ENCODE measurements at regions not wholly inside any gene's neighbourhood (a gene's known extent, or its start where the extent isn't known, plus 50 kb on each side); places are given as distances from the start of the nearest gene placed in this dataset.

DNA sequence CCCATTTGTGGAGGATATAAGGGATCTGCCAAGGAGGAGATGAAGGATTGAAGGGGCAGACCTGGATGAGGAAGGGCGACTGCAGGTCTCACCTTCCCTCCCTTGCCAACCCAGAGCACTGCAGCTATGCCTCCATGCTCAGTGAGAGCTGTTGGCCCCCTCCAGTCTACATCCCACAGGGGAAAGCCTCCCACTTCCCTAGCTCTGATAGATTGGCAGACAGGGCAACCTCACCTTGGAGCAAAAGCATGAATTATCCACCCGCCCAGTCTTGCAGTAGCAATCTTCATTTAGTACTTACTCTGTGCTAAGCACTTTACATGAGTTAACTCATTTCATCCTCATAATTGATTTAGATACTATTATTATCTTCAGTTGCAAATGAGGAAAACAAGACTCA lies 70.4 kb upstream of the SMNDC1 start:
- no peak for ATAC-seq (ENCODE audit: low read depth)
- H3K4me3 ChIP-seq (ENCODE audit: control extremely low read depth in 1 of 5, extremely low read depth in 1 of 5, insufficient read depth in 1 of 5, low read depth in 2 of 5, low read length in 4 of 5) = no peak overlapping the region
- Mint-ChIP-seq H3K9me3 (ENCODE audit: insufficient read depth) (no peaks in the 10 kb centered on the region), H3K27ac (no peak overlapping the region), H3K4me1 (peaks cover 3% of the 10 kb centered on the region), H3K27me3 (peaks cover 19% of the 10 kb centered on the region), H3K4me3 (no peak overlapping the region)
- DNase-seq = no peak
- H3K4me1 ChIP-seq (ENCODE audit: control insufficient read depth in 2 of 2, insufficient read depth in 2 of 2, low read length in 2 of 2) = no peaks in the 10 kb centered on the region
- no peak for TF ChIP-seq EZH2 (IDR thresholded peaks at IDR 0.05; ENCODE audit: borderline replicate concordance, insufficient read depth, low read depth, low read length, poor library complexity, severe bottlenecking)
- no peak for TF ChIP-seq CTCF (IDR thresholded peaks at IDR 0.05)
- no peak overlapping the region for H3K27ac ChIP-seq (ENCODE audit: low read length in 2 of 2)
- no peaks in the 10 kb centered on the region for H3K9me3 ChIP-seq (ENCODE audit: control extremely low read depth in 1 of 3, control insufficient read depth in 2 of 3, insufficient read depth in 1 of 3, low read length in 2 of 3)
- no peak overlapping the region for H3K9ac ChIP-seq (ENCODE audit: low read length)
- no peak overlapping the region for H3K4me2 ChIP-seq (replicated peaks; ENCODE audit: low read depth, low read length, poor library complexity, severe bottlenecking)
- no peaks in the 10 kb centered on the region for H3K79me2 ChIP-seq (ENCODE audit: control insufficient read depth, insufficient read depth, low read length)
- H3K36me3 ChIP-seq (replicated peaks in 1 of 2; ENCODE audit: control extremely low read depth in 1 of 2, control insufficient read depth in 1 of 2, extremely low read depth in 1 of 2, insufficient read depth in 2 of 2, low read length in 1 of 2) = no peaks in the 10 kb centered on the region
- WGBS (ENCODE audit: insufficient coverage) = no CpG with 5 or more reads among the region's 2 CpGs
- POLR2A ChIA-PET = no interaction called here
- no peaks in the 10 kb centered on the region for H3K27me3 ChIP-seq (replicated peaks in 1 of 4; ENCODE audit: control extremely low read depth in 1 of 4, control insufficient read depth in 3 of 4, insufficient read depth in 4 of 4, low read length in 3 of 4)
- intact Hi-C loops (cut with micrococcal nuclease) = no loop called here
- CTCF ChIA-PET = no interaction called here
- H2AFZ ChIP-seq (ENCODE audit: insufficient read depth, low read depth, low read length, poor library complexity, severe bottlenecking) = no peak overlapping the region
- no peaks in the 10 kb centered on the region for H4K20me1 ChIP-seq (ENCODE audit: control insufficient read depth, insufficient read depth, low read length, poor library complexity, severe bottlenecking)

- Histone ChIP-seq H3K4me3 (ENCODE audit: control extremely low read depth in 1 of 5, extremely low read depth in 1 of 5, insufficient read depth in 1 of 5, low read depth in 2 of 5, low read length in 4 of 5) (no peak overlapping the region), H3K27me3 (replicated peaks in 1 of 4; ENCODE audit: control extremely low read depth in 1 of 4, control insufficient read depth in 3 of 4, insufficient read depth in 4 of 4, low read length in 3 of 4) (no peaks in the 10 kb centered on the region), H3K27ac (ENCODE audit: low read length in 2 of 2) (no peak overlapping the region), H4K20me1 (ENCODE audit: control insufficient read depth, insufficient read depth, low read length, poor library complexity, severe bottlenecking) (no peaks in the 10 kb centered on the region), H3K9me3 (ENCODE audit: control extremely low read depth in 1 of 3, control insufficient read depth in 2 of 3, insufficient read depth in 1 of 3, low read length in 2 of 3) (no peaks in the 10 kb centered on the region), H2AFZ (ENCODE audit: insufficient read depth, low read depth, low read length, poor library complexity, severe bottlenecking) (no peak overlapping the region), H3K4me1 (ENCODE audit: control insufficient read depth in 2 of 2, insufficient read depth in 2 of 2, low read length in 2 of 2) (no peaks in the 10 kb centered on the region), H3K9ac (ENCODE audit: low read length) (no peak overlapping the region), H3K36me3 (replicated peaks in 1 of 2; ENCODE audit: control extremely low read depth in 1 of 2, control insufficient read depth in 1 of 2, extremely low read depth in 1 of 2, insufficient read depth in 2 of 2, low read length in 1 of 2) (no peaks in the 10 kb centered on the region), H3K4me2 (replicated peaks; ENCODE audit: low read depth, low read length, poor library complexity, severe bottlenecking) (no peak overlapping the region), H3K79me2 (ENCODE audit: control insufficient read depth, insufficient read depth, low read length) (no peaks in the 10 kb centered on the region)
- Mint-ChIP-seq H3K4me1 (peaks cover 6% of the 10 kb centered on the region), H3K27ac (no peak overlapping the region), H3K27me3 (peaks cover 19% of the 10 kb centered on the region), H3K9me3 (ENCODE audit: insufficient read depth) (no peaks in the 10 kb centered on the region), H3K4me3 (no peak overlapping the region)
- intact Hi-C loops (cut with micrococcal nuclease) = no loop called here
- 77% methylated on average over 20 of the region's 21 CpGs for WGBS (ENCODE audit: insufficient coverage)
- TF ChIP-seq CTCF (IDR thresholded peaks at IDR 0.05) (no peak), EZH2 (IDR thresholded peaks at IDR 0.05; ENCODE audit: borderline replicate concordance, insufficient read depth, low read depth, low read length, poor library complexity, severe bottlenecking) (no peak)
- no peak for ATAC-seq (ENCODE audit: low read depth)
- ChIA-PET POLR2A (no interaction called here), CTCF (interaction anchor here (1.1 kb wide), 1 partner anchor 26 kb away, joined by 3 read pairs; no protein-coding TSS in a partner anchor)
- no peak for DNase-seq
These were observed 71.5 kb upstream of the SMNDC1 start for GRCh38 chr10:110376021-110376766.

All from B cell (primary cell).